DOHH2 (cell line): ENCODE measurements at regions not wholly inside any gene's neighbourhood (a gene's known extent, or its start where the extent isn't known, plus 50 kb on each side); places are given as distances from the start of the nearest gene placed in this dataset.

ENCODE experiments used
- H3F3A ChIP-seq: fragments of 200-600 bp; sonication (generic), shearing (Covaris generic); 2 replicates; pipeline ENCODE4 v1.6.0; 2016; ENCODE audit warnings: antibody characterized with exemption, mild to moderate bottlenecking; ENCODE audit not compliant: control insufficient read depth, insufficient read depth
- H3K27ac ChIP-seq: fragments of 200-600 bp; sonication (generic); 2 replicates; pipeline ENCODE4 v1.5.1; 2014; ENCODE audit warnings: low read depth, mild to moderate bottlenecking, low read length, moderate library complexity
- H3K27me3 ChIP-seq: fragments of 200-600 bp; sonication (generic); 2 replicates; pipeline ENCODE4 v1.6.1; 2014; ENCODE audit warnings: mild to moderate bottlenecking, low read length, mixed read lengths; ENCODE audit not compliant: control insufficient read depth
- H3K36me3 ChIP-seq: fragments of 200-600 bp; sonication (generic); 2 replicates; pipeline ENCODE4 v1.6.1; 2014; ENCODE audit warnings: mild to moderate bottlenecking, low read length, moderate library complexity, mixed read lengths; ENCODE audit not compliant: control insufficient read depth
- H3K4me1 ChIP-seq: fragments of 200-600 bp; sonication (generic); 2 replicates; pipeline ENCODE4 v1.6.1; 2014; ENCODE audit warnings: mild to moderate bottlenecking, low read length, mixed read lengths; ENCODE audit not compliant: control insufficient read depth
- H3K4me2 ChIP-seq: fragments of 200-600 bp; sonication (generic); 2 replicates; pipeline ENCODE4 v1.6.0; 2014; ENCODE audit warnings: mild to moderate bottlenecking, low read length, moderate library complexity
- H3K4me3 ChIP-seq: fragments of 200-600 bp; sonication (generic); 2 replicates; pipeline ENCODE4 v1.5.1; 2014; ENCODE audit warnings: mild to moderate bottlenecking, low read length, mixed read lengths
- H3K79me2 ChIP-seq: fragments of 200-600 bp; sonication (generic); 2 replicates; pipeline ENCODE4 v1.6.1; 2014; ENCODE audit warnings: mild to moderate bottlenecking, low read length, mixed read lengths; ENCODE audit not compliant: control insufficient read depth
- H3K9me2 ChIP-seq: fragments of 200-600 bp; sonication (generic); replicated peaks from 2 replicates; pipeline ENCODE4 v1.6.1; 2014; ENCODE audit warnings: mild to moderate bottlenecking, low read length, mixed read lengths; ENCODE audit not compliant: control insufficient read depth
- H3K9me3 ChIP-seq: fragments of 200-600 bp; sonication (generic); 2 replicates; pipeline ENCODE4 v1.6.1; 2014; ENCODE audit warnings: antibody characterized with exemption, low read length, mixed read lengths; ENCODE audit not compliant: control insufficient read depth, insufficient read depth
- H4K20me1 ChIP-seq: fragments of 200-600 bp; sonication (generic); 2 replicates; pipeline ENCODE4 v1.6.0; 2014; ENCODE audit warnings: low read depth, mild to moderate bottlenecking, antibody characterized with exemption, low read length, moderate library complexity; ENCODE audit not compliant: control insufficient read depth, insufficient read depth
- CTCF ChIP-seq: fragments of 200-600 bp; sonication (generic); IDR thresholded peaks from one replicate; pipeline ENCODE4 v1.5.1; 2014; ENCODE audit warnings: antibody characterized with exemption, mild to moderate bottlenecking, low read depth, low read length; ENCODE audit not compliant: poor library complexity, severe bottlenecking
- EZH2phosphoT487 ChIP-seq: fragments of 200-600 bp; sonication (generic); IDR thresholded peaks from 2 replicates; pipeline ENCODE4 v1.6.1; 2017; ENCODE audit warnings: borderline replicate concordance, mild to moderate bottlenecking, antibody characterized with exemption, low read length, moderate library complexity, mixed read lengths

GRCh38 chr7:114760477-114760876 is 161.4 kb upstream of the MDFIC start:
- no peak overlapping the region for H3K4me2 ChIP-seq

GRCh38 chr7:114761973-114762372 is 159.9 kb upstream of the MDFIC start:
- no peaks in the 10 kb centered on the region for H3K9me2 ChIP-seq
- no peak overlapping the region for H3K4me2 ChIP-seq
- no peaks in the 10 kb centered on the region for H3F3A ChIP-seq
- TF ChIP-seq EZH2phosphoT487 (no peak), CTCF (no peak)
- no peaks in the 10 kb centered on the region for H3K36me3 ChIP-seq
- H3K79me2 ChIP-seq = no peaks in the 10 kb centered on the region
- H4K20me1 ChIP-seq = no peaks in the 10 kb centered on the region
- H3K4me1 ChIP-seq = no peaks in the 10 kb centered on the region
- no peaks in the 10 kb centered on the region for H3K27me3 ChIP-seq
- H3K4me3 ChIP-seq = no peak overlapping the region
- H3K27ac ChIP-seq = no peak overlapping the region
- no peaks in the 10 kb centered on the region for H3K9me3 ChIP-seq

More at GRCh38 chr7:114760477-114760876, 161.4 kb upstream of the MDFIC start:
- Histone ChIP-seq H3F3A (no peaks in the 10 kb centered on the region), H3K27me3 (no peaks in the 10 kb centered on the region), H3K4me3 (no peak overlapping the region), H3K79me2 (no peaks in the 10 kb centered on the region), H3K36me3 (no peaks in the 10 kb centered on the region), H4K20me1 (no peaks in the 10 kb centered on the region), H3K9me2 (no peaks in the 10 kb centered on the region), H3K9me3 (no peaks in the 10 kb centered on the region), H3K4me1 (no peaks in the 10 kb centered on the region), H3K27ac (no peak overlapping the region)
- no peak for TF ChIP-seq CTCF
- TF ChIP-seq EZH2phosphoT487 = no peak

GRCh38 chr7:114765331-114766040 is 156.4 kb upstream of the MDFIC start:
- Histone ChIP-seq H3K36me3 (no peaks in the 10 kb centered on the region), H4K20me1 (no peaks in the 10 kb centered on the region), H3K27me3 (no peaks in the 10 kb centered on the region), H3K27ac (no peak overlapping the region), H3F3A (no peaks in the 10 kb centered on the region), H3K4me2 (no peak overlapping the region), H3K9me2 (no peaks in the 10 kb centered on the region), H3K79me2 (no peaks in the 10 kb centered on the region), H3K4me1 (no peaks in the 10 kb centered on the region), H3K9me3 (no peaks in the 10 kb centered on the region), H3K4me3 (no peak overlapping the region)
- no peak for TF ChIP-seq CTCF
- TF ChIP-seq EZH2phosphoT487 = no peak
